IMR-90 (cell line): ENCODE measurements at regions not wholly inside any gene's neighbourhood (a gene's known extent, or its start where the extent isn't known, plus 50 kb on each side); places are given as distances from the start of the nearest gene placed in this dataset.

Source experiments
- BHLHE40 ChIP-seq: fragments of 150-350 bp; IDR thresholded peaks from 2 replicates; pipeline ENCODE4 v1.6.1; 2016; ENCODE audit warnings: mild to moderate bottlenecking, low read depth, low read length
- CHD1 ChIP-seq: IDR thresholded peaks from 2 replicates; pipeline ENCODE4 v1.6.1; 2012; ENCODE audit warnings: low read depth, low read length, improper control_type of control experiment
- CTCF ChIP-seq: conservative IDR thresholded peaks from 2 replicates; pipeline ENCODE4 v1.5.1; 2012; ENCODE audit warnings: mild to moderate bottlenecking, low read depth, low read length, improper control_type of control experiment
- ELK1 ChIP-seq: fragments of 150-350 bp; IDR thresholded peaks from 2 replicates; pipeline ENCODE4 v1.6.1; 2016; ENCODE audit warnings: low read depth, mild to moderate bottlenecking, low read length, moderate library complexity, borderline replicate concordance
- FOS ChIP-seq: fragments of 150-350 bp; IDR thresholded peaks from 2 replicates; pipeline ENCODE4 v1.6.1; 2016; ENCODE audit warnings: low read depth, low read length
- MAFK ChIP-seq: IDR thresholded peaks from 2 replicates; pipeline ENCODE4 v1.6.1; 2012; ENCODE audit warnings: low read depth, low read length, improper control_type of control experiment
- MAZ ChIP-seq: IDR thresholded peaks from 2 replicates; pipeline ENCODE4 v1.6.1; 2012; ENCODE audit warnings: low read depth, mild to moderate bottlenecking, low read length, improper control_type of control experiment, moderate library complexity, borderline replicate concordance
- MXI1 ChIP-seq: IDR thresholded peaks from 2 replicates; pipeline ENCODE4 v1.6.1; 2012; ENCODE audit warnings: low read depth, mild to moderate bottlenecking, low read length, moderate library complexity, borderline replicate concordance
- POLR2A ChIP-seq: IDR thresholded peaks from 2 replicates; pipeline ENCODE4 v1.6.1; 2012; ENCODE audit warnings: mild to moderate bottlenecking, low read depth, low read length
- RAD21 ChIP-seq: IDR thresholded peaks from 2 replicates; pipeline ENCODE4 v1.6.1; 2012; ENCODE audit warnings: low read length, improper control_type of control experiment
- RCOR1 ChIP-seq: IDR thresholded peaks from 2 replicates; pipeline ENCODE4 v1.6.1; 2012; ENCODE audit warnings: mild to moderate bottlenecking, low read length, improper control_type of control experiment; ENCODE audit not compliant: insufficient replicate concordance
- RFX5 ChIP-seq: IDR thresholded peaks from 2 replicates; pipeline ENCODE4 v1.8.0; 2012; ENCODE audit warnings: low read depth, mild to moderate bottlenecking, low read length, moderate library complexity
- SMC3 ChIP-seq: fragments of 150-350 bp; IDR thresholded peaks from 2 replicates; pipeline ENCODE4 v1.6.1; 2016; ENCODE audit warnings: low read depth, mild to moderate bottlenecking, antibody characterized with exemption, low read length, moderate library complexity
- USF2 ChIP-seq: fragments of 150-350 bp; IDR thresholded peaks from 2 replicates; pipeline ENCODE4 v1.6.1; 2017; ENCODE audit warnings: mild to moderate bottlenecking, antibody characterized with exemption, low read length, low read depth

- no peak for TF ChIP-seq RCOR1
- no peak for TF ChIP-seq CTCF
- TF ChIP-seq SMC3, result no peak
- no peak for TF ChIP-seq ELK1
- no peak for TF ChIP-seq POLR2A
- no peak for TF ChIP-seq MXI1
- TF ChIP-seq MAFK, result no peak
- no peak for TF ChIP-seq RFX5
- no peak for TF ChIP-seq BHLHE40
- TF ChIP-seq CHD1, result no peak
- no peak for TF ChIP-seq MAZ
- no peak for TF ChIP-seq RAD21
- no peak for TF ChIP-seq FOS
- no peak for TF ChIP-seq USF2
These were observed 83.1 kb upstream of the VEPH1 start for GRCh38 chr3:157586293-157586692.
